Astrocyte of the spinal cord (primary cell): ENCODE measurements at regions not wholly inside any gene's neighbourhood (a gene's known extent, or its start where the extent isn't known, plus 50 kb on each side); places are given as distances from the start of the nearest gene placed in this dataset.
A peak's percentile ranks its signal among the peaks of the same experiment; 100 is the strongest.

Source experiments
- DNase-seq: peaks from one replicate; pipeline ENCODE4 v3.0.0; 2011; ENCODE audit warnings: low read depth, low spot score
- H3K4me3 ChIP-seq: 2 replicates; pipeline ENCODE4 v1.5.1; 2011; ENCODE audit warnings: low read depth, mild to moderate bottlenecking, low read length, moderate library complexity
- CTCF ChIP-seq: IDR thresholded peaks from 2 replicates; pipeline ENCODE4 v1.5.1; 2012; ENCODE audit warnings: low read depth, mild to moderate bottlenecking, low read length, inconsistent platforms
- in situ Hi-C: cut with HindIII; loops from 2 replicates; pipeline ENCODE4 v1.10.0; 2017; ENCODE audit warnings: low sequenced_read_pairs

GRCh38 chr2:2663401-2664036, 332.4 kb upstream of the MYT1L start:
- in situ Hi-C loops = no loop called here
- TF ChIP-seq CTCF = no peak
- H3K4me3 ChIP-seq = no peak overlapping the region
- peak; percentile 43 for DNase-seq

GRCh38 chr2:2662847-2663356, 331.8 kb upstream of the MYT1L start:
- no peak overlapping the region for H3K4me3 ChIP-seq
- no peak for DNase-seq
- no peak for TF ChIP-seq CTCF
- in situ Hi-C loops = no loop called here

- TF ChIP-seq CTCF = no peak
- H3K4me3 ChIP-seq = no peak overlapping the region
- in situ Hi-C loops = no loop called here
- DNase-seq = peak; percentile 7
These were observed 331.2 kb upstream of the MYT1L start for GRCh38 chr2:2662037-2662846.

GRCh38 chr2:2660789-2661355, 329.8 kb upstream of the MYT1L start:
- H3K4me3 ChIP-seq = no peak overlapping the region
- DNase-seq = no peak
- in situ Hi-C loops = no loop called here
- no peak for TF ChIP-seq CTCF

GRCh38 chr2:2657121-2657962, 326.3 kb upstream of the MYT1L start:
- no peak for TF ChIP-seq CTCF
- no peak overlapping the region for H3K4me3 ChIP-seq
- no peak for DNase-seq
- in situ Hi-C loops = no loop called here
